ENCODE measurements at regions not wholly inside any gene's neighbourhood (a gene's known extent, or its start where the extent isn't known, plus 50 kb on each side); places are given as distances from the start of the nearest gene placed in this dataset.

GRCh38 chr5:14946815-14947620 is 75.4 kb upstream of the ANKH start (continued):
- TF ChIP-seq ZNF592 (IDR thresholded peaks at IDR 0.05) (no peak), ESRRA (IDR thresholded peaks at IDR 0.05; ENCODE audit: low read length) (no peak)

GRCh38 chr5:14945450-14945849 is 73.9 kb upstream of the ANKH start:
- intact Hi-C loops (cut with micrococcal nuclease; ENCODE audit: unreplicated experiment) (loop anchor here (5.0 kb wide), 1 partner anchor 218 kb away; no protein-coding TSS in a partner anchor), in situ Hi-C loops (cut with MboI) (no loop called here)
- no peak overlapping the region for H3K4me2 ChIP-seq (ENCODE audit: control insufficient read depth, insufficient read depth)
- BruUV-seq (replicated peaks): no TSS peak
- POLR2A ChIA-PET: no interaction called here
- RAD21 ChIA-PET (ENCODE audit: unreplicated experiment): no interaction called here
- no peak overlapping the region for H3K27ac ChIP-seq (ENCODE audit: control insufficient read depth, insufficient read depth)
- DNase-seq (ENCODE audit: low read depth, low spot score) (no peak), ATAC-seq (no peak), FAIRE-seq (no peak)
- H3K79me2 ChIP-seq (ENCODE audit: control insufficient read depth, insufficient read depth, low read length): no peaks in the 10 kb centered on the region
- SMC1A ChIA-PET (ENCODE audit: uncharacterized antibody, unreplicated experiment): no interaction called here
- no peaks in the 10 kb centered on the region; a peak in 1 of 4 replicates for H3K27me3 ChIP-seq (replicated peaks in 1 of 2; ENCODE audit: control insufficient read depth in 2 of 2, insufficient read depth in 2 of 2, low read length in 1 of 2)
- H3K4me3 ChIP-seq: no peak overlapping the region
- no peaks in the 10 kb centered on the region for H3K4me1 ChIP-seq (ENCODE audit: control insufficient read depth, insufficient read depth, low read length)
- no peaks in the 10 kb centered on the region for H3K36me3 ChIP-seq (ENCODE audit: control insufficient read depth in 2 of 2, insufficient read depth in 2 of 2, low read length in 1 of 2)
- H4K20me1 ChIP-seq (ENCODE audit: control insufficient read depth, insufficient read depth): no peaks in the 10 kb centered on the region
- CTCF ChIA-PET: interaction anchor here (1.3 to 4.4 kb wide), 3 partner anchors 47 to 219 kb away, joined by 3 to 14 read pairs (median 4); no protein-coding TSS in a partner anchor
- no peak overlapping the region for H3K9ac ChIP-seq (ENCODE audit: control insufficient read depth, insufficient read depth, low read length)
- no peaks in the 10 kb centered on the region for H3K9me3 ChIP-seq (replicated peaks; ENCODE audit: control insufficient read depth, insufficient read depth, low read length)
- H2AFZ ChIP-seq (ENCODE audit: control insufficient read depth, low read depth, low read length): no peak overlapping the region
- 39% methylated on average over 3 of the region's 3 CpGs for WGBS (ENCODE audit: insufficient coverage, insufficient replicate concordance, low lambda C conversion rate, missing lambda C conversion rate)
- TF ChIP-seq CREM (IDR thresholded peaks at IDR 0.05; ENCODE audit: low read depth) (no peak), GATAD2B (conservative IDR thresholded peaks at IDR 0.05; ENCODE audit: low read depth) (no peak), ELK1 (IDR thresholded peaks at IDR 0.05; ENCODE audit: low read depth, low read length) (no peak), POLR2AphosphoS5 (IDR thresholded peaks at IDR 0.05; ENCODE audit: low read length) (no peak), HDGF (IDR thresholded peaks at IDR 0.05) (no peak), BACH1 (IDR thresholded peaks at IDR 0.05; ENCODE audit: borderline replicate concordance) (no peak), USF2 (IDR thresholded peaks at IDR 0.05; ENCODE audit: borderline replicate concordance, low read depth, low read length) (no peak), HCFC1 (IDR thresholded peaks at IDR 0.05; ENCODE audit: low read length) (no peak), SUZ12 (IDR thresholded peaks at IDR 0.05; ENCODE audit: unreplicated experiment) (no peak), BRCA1 (IDR thresholded peaks at IDR 0.05; ENCODE audit: low read depth, low read length) (no peak), CHD4 (IDR thresholded peaks at IDR 0.05) (no peak)
